ENCODE measurements at regions not wholly inside any gene's neighbourhood (a gene's known extent, or its start where the extent isn't known, plus 50 kb on each side); places are given as distances from the start of the nearest gene placed in this dataset.

- no peak overlapping the region for H3K4me3 ChIP-seq (ENCODE audit: low read length)
- ChIA-PET CTCF (no interaction called here), POLR2A (ENCODE audit: unreplicated experiment) (no interaction called here)
- H3K36me3 ChIP-seq (ENCODE audit: low read depth, low read length): no peaks in the 10 kb centered on the region
- TF ChIP-seq CTCF (conservative IDR thresholded peaks at IDR 0.05; ENCODE audit: low read depth, low read length) (no peak), EZH2 (IDR thresholded peaks at IDR 0.05; ENCODE audit: low read length, unreplicated experiment) (no peak), EZH2phosphoT487 (IDR thresholded peaks at IDR 0.05; ENCODE audit: borderline replicate concordance, low read length) (no peak)
- ATAC-seq: no peak
- no peaks in the 10 kb centered on the region for H3F3A ChIP-seq (ENCODE audit: low read length, unreplicated experiment)
- no peaks in the 10 kb centered on the region for H3K9me2 ChIP-seq (replicated peaks; ENCODE audit: low read length)
- no peaks in the 10 kb centered on the region for H3K9me3 ChIP-seq (ENCODE audit: low read length)
- H3K4me2 ChIP-seq (ENCODE audit: low read length): no peak overlapping the region
- no peaks in the 10 kb centered on the region for H3K27me3 ChIP-seq (ENCODE audit: low read length)
- H3K9ac ChIP-seq (ENCODE audit: low read length): no peak overlapping the region
- H3K4me1 ChIP-seq (ENCODE audit: insufficient read depth, low read length): no peaks in the 10 kb centered on the region
- DNase-seq: no peak
- no peak overlapping the region for H2AFZ ChIP-seq (ENCODE audit: low read length)
- H3K79me2 ChIP-seq (ENCODE audit: low read length): no peaks in the 10 kb centered on the region
- no TSS peak for BruUV-seq (replicated peaks)
- H4K20me1 ChIP-seq (ENCODE audit: low read length): no peaks in the 10 kb centered on the region
- intact Hi-C loops (cut with micrococcal nuclease): no loop called here
- H3K27ac ChIP-seq (ENCODE audit: low read length): no peak overlapping the region
Measured at GRCh38 chr6:73901311-73901710, 205.3 kb downstream of the CD109 start.

DNA sequence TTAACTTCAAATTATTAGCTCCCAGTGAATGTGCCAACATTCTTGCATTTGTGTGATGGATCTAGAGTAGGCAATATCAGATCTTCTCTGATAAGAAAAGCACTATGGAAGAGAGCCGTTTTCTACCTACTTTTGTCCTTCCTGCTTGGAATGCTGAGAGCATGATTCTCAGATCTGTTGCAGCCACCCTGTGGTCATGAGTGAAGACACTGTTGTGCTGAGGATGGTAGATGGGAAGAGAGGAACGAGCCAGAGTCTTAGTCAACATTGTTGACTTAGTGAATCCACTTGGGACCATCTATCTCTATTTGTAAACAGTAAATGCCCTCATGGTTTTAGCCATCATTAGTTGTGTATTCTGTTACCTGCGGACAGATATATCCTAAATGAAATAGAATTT is 202.6 kb downstream of the CD109 start:
- Histone ChIP-seq H3K9me3 (ENCODE audit: low read length) (no peaks in the 10 kb centered on the region), H3K4me1 (ENCODE audit: insufficient read depth, low read length) (no peaks in the 10 kb centered on the region), H3K9ac (ENCODE audit: low read length) (no peak overlapping the region), H3K36me3 (ENCODE audit: low read depth, low read length) (no peaks in the 10 kb centered on the region), H3K4me2 (ENCODE audit: low read length) (no peak overlapping the region), H3K27me3 (ENCODE audit: low read length) (no peaks in the 10 kb centered on the region), H2AFZ (ENCODE audit: low read length) (no peak overlapping the region), H3K27ac (ENCODE audit: low read length) (no peak overlapping the region), H3K9me2 (replicated peaks; ENCODE audit: low read length) (no peaks in the 10 kb centered on the region), H4K20me1 (ENCODE audit: low read length) (no peaks in the 10 kb centered on the region), H3K79me2 (ENCODE audit: low read length) (no peaks in the 10 kb centered on the region), H3F3A (ENCODE audit: low read length, unreplicated experiment) (no peaks in the 10 kb centered on the region), H3K4me3 (ENCODE audit: low read length) (no peak overlapping the region)
- intact Hi-C loops (cut with micrococcal nuclease): no loop called here
- no TSS peak for BruUV-seq (replicated peaks)
- peak; percentile 53 for ATAC-seq
- TF ChIP-seq EZH2phosphoT487 (IDR thresholded peaks at IDR 0.05; ENCODE audit: borderline replicate concordance, low read length): no peak
- 0 out of 2 replicates have a peak, but pooled peaks have one; percentile 14 for TF ChIP-seq CTCF (conservative IDR thresholded peaks at IDR 0.05; ENCODE audit: low read depth, low read length)
- POLR2A ChIA-PET (ENCODE audit: unreplicated experiment): no interaction called here
- peak; percentile 43 for DNase-seq
- CTCF ChIA-PET: interaction anchor here (0.6 to 0.7 kb wide), 2 partner anchors 54 to 156 kb away, joined by 3 to 4 read pairs; no protein-coding TSS in a partner anchor

DNA sequence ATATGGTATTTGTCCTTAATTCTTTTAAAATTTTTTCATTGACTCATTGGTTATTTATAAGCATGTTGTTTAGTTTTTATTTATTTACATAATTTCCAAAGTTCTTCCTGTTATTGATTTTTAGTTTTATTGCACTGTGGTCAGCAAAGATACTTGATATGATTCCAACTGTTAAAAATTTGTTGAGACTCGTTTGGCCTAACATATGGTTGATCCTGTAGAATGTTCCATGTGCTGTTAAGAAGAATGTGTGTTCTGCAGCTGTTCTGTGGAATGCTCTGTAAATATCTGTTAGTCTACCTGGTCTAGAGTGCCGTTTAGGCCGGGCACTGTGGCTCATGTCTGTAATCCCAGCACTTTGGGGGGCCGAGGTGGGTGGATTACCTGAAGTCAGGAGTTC is 197.7 kb downstream of the CD109 start:
- intact Hi-C loops (cut with micrococcal nuclease): no loop called here
- DNase-seq (no peak), ATAC-seq (no peak)
- no peaks in the 10 kb centered on the region for H3K9me3 ChIP-seq (ENCODE audit: low read length)
- no peaks in the 10 kb centered on the region for H3K4me1 ChIP-seq (ENCODE audit: insufficient read depth, low read length)
- no peak overlapping the region for H3K4me3 ChIP-seq (ENCODE audit: low read length)
- no peaks in the 10 kb centered on the region for H3K9me2 ChIP-seq (replicated peaks; ENCODE audit: low read length)
- ChIA-PET CTCF (no interaction called here), POLR2A (ENCODE audit: unreplicated experiment) (no interaction called here)
- no peaks in the 10 kb centered on the region for H3K36me3 ChIP-seq (ENCODE audit: low read depth, low read length)
- no peaks in the 10 kb centered on the region for H3K27me3 ChIP-seq (ENCODE audit: low read length)
- H3K4me2 ChIP-seq (ENCODE audit: low read length): no peak overlapping the region
- H3F3A ChIP-seq (ENCODE audit: low read length, unreplicated experiment): no peaks in the 10 kb centered on the region
- H2AFZ ChIP-seq (ENCODE audit: low read length): no peak overlapping the region
- no peaks in the 10 kb centered on the region for H3K79me2 ChIP-seq (ENCODE audit: low read length)
- TF ChIP-seq CTCF (conservative IDR thresholded peaks at IDR 0.05; ENCODE audit: low read depth, low read length): no peak
- TF ChIP-seq EZH2phosphoT487 (IDR thresholded peaks at IDR 0.05; ENCODE audit: borderline replicate concordance, low read length): no peak
- TF ChIP-seq EZH2 (IDR thresholded peaks at IDR 0.05; ENCODE audit: low read length, unreplicated experiment): no peak
- H4K20me1 ChIP-seq (ENCODE audit: low read length): no peaks in the 10 kb centered on the region
- H3K27ac ChIP-seq (ENCODE audit: low read length): no peak overlapping the region
- BruUV-seq (replicated peaks): no TSS peak
- H3K9ac ChIP-seq (ENCODE audit: low read length): no peak overlapping the region
